Glomerular visceral epithelial cell (primary cell): ENCODE measurements at regions not wholly inside any gene's neighbourhood (a gene's known extent, or its start where the extent isn't known, plus 50 kb on each side); places are given as distances from the start of the nearest gene placed in this dataset.
"Not testable (repeated sequence)": the region's sequence is repeated elsewhere in the genome, so short reads cannot be mapped to it uniquely, and the experiment has no call there.

Experiments used
- DNase-seq: peaks from one replicate; pipeline ENCODE4 v3.0.0-alpha.2; 2016; ENCODE audit errors: extremely low spot score

- no peak for DNase-seq
Observed at GRCh38 chr3:74054566-74054965, 429.8 kb upstream of the PDZRN3 start.

DNA sequence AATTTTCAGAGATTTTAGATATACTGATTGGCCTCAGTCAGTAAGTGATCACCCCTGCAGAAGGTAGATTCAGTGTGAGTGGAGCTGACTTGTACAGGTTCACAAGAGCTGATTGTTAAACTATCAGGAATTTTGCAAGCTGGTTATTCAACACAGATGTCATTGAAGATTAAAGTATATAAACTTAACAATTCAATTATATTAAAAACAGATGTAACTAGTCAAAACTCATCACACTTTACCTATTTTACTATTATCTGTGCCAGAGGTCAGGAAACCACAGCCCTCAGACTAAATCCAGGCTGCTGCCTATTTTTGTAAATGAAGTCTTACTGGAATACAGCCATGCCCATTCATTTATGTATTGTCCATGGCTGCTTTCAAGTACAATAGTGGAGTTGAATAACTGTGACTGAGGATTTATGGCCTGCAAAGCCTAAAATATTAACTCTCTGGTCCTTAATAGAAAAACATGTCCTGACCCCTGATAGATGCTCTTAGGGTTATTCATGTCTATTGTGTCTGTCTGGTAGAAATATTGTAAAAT, 429.3 kb upstream of the PDZRN3 start:
- DNase-seq = no peak

- no peak for DNase-seq
Observed at GRCh38 chr3:74049444-74049843, 424.7 kb upstream of the PDZRN3 start.

- no peak for DNase-seq
Observed at GRCh38 chr3:74048699-74049098, 424.0 kb upstream of the PDZRN3 start.

GRCh38 chr3:74045000-74045399, 420.3 kb upstream of the PDZRN3 start:
- DNase-seq = no peak

DNA sequence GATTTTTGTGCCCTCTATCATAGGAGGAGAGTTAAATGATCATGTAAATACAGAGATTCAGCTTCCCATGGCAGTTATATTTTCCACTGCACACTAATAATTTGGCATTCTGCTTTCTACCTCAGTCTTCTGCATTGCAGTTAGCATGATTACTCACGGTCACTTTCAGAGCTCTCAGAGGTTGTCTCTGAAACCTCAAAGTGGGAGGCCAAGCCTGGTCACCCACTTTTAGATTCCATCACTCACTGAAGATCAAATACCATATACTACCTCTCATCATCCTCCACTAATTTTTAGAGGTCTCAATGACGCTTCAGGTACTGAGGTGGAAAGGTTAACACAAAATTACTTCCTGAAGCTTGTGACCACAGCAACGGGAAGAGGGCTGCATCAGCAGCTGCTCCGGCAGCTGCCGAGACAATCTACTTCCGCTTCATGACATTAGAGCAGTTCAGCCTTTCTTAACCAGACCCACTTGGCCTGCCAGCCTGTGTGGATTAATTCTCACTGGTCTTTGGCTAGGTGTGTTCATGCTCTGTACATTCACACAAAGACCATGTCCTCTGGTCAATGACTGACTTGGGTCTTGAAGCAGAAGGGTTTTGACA, 416.4 kb upstream of the PDZRN3 start:
- DNase-seq = no peak

DNA sequence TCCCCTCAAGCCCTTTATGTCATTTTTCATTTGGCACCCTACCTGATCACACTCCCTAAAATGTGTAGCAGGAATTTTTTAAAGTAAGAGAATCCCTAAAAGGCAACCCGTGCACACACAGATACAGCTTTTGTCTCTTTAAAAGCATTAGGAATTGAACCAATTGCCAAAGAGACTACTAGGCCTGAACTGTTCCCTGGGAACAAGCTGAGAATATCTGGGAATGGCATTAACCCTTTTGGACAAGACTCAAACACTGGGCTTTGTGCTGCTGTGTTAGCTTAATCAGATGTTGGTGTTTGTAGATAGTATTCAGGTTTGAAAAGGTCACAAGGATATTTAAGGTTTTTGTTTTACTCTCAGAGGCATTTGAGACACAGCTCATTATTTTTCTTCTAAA, 414.4 kb upstream of the PDZRN3 start:
- no peak for DNase-seq

GRCh38 chr3:74036568-74036967, 411.8 kb upstream of the PDZRN3 start:
- no peak for DNase-seq

- DNase-seq = no peak
Observed at GRCh38 chr3:74036102-74036501, 411.4 kb upstream of the PDZRN3 start.

GRCh38 chr3:74033806-74034205, 409.1 kb upstream of the PDZRN3 start:
- no peak for DNase-seq

GRCh38 chr3:74033381-74033780, 408.6 kb upstream of the PDZRN3 start:
- no peak for DNase-seq

- DNase-seq = no peak
Observed at GRCh38 chr3:74027121-74027520, 402.4 kb upstream of the PDZRN3 start.

- DNase-seq = no peak
Observed at GRCh38 chr3:74023395-74023794, 398.7 kb upstream of the PDZRN3 start.

DNA sequence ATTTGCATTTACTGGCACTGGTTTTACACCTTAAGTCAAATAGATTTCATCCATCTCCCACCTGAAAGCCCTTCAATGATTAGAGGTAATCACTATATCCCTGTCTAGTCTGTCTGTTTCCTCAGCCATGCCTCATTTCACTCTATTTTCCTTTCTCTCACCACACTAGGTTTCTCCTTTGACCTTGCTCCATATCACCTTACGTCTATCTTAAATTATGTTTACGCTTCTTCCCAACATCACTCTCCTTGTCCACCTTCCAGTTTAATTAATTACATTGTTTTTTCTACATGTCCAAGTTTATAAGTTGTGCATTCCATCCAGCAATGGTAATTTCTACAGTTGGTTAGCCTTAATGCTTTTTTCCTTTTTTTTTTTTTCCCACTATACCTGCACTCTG, 396.7 kb upstream of the PDZRN3 start:
- no peak for DNase-seq

- no peak for DNase-seq
Observed at GRCh38 chr3:74009961-74010844, 385.5 kb upstream of the PDZRN3 start.

- no peak for DNase-seq
Observed at GRCh38 chr3:74004386-74004785, 379.6 kb upstream of the PDZRN3 start.

GRCh38 chr3:74003734-74004133, 379.0 kb upstream of the PDZRN3 start:
- no peak for DNase-seq

- DNase-seq = no peak
Observed at GRCh38 chr3:74001436-74001835, 376.7 kb upstream of the PDZRN3 start.

DNA sequence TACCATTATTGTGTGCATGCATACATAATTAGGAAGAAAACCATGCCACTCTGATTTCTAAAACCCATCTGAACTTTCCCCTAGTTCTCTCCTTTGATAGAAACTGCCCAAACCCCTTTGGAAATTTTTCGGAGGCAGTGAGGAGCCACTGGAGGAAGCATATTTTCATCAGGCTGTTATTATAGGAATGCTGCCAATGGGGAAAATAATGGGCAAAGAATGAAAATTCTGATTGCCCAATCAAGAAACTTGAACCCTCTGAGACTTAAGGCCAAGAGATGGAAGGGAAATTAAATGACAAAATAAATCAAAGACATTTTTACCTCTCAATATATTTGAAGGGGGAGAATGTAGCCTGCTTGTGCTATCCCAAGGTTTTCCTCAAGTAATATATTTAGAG, 376.0 kb upstream of the PDZRN3 start:
- DNase-seq = no peak

GRCh38 chr3:73999501-73999900, 374.8 kb upstream of the PDZRN3 start:
- DNase-seq = no peak

GRCh38 chr3:73990691-73991090, 365.9 kb upstream of the PDZRN3 start:
- not testable (repeated sequence) for DNase-seq

GRCh38 chr3:73966733-73967132, 342.0 kb upstream of the PDZRN3 start:
- DNase-seq = no peak

GRCh38 chr3:73964818-73965217, 340.1 kb upstream of the PDZRN3 start:
- no peak for DNase-seq
